ENCODE measurements at regions not wholly inside any gene's neighbourhood (a gene's known extent, or its start where the extent isn't known, plus 50 kb on each side); places are given as distances from the start of the nearest gene placed in this dataset.

DNA sequence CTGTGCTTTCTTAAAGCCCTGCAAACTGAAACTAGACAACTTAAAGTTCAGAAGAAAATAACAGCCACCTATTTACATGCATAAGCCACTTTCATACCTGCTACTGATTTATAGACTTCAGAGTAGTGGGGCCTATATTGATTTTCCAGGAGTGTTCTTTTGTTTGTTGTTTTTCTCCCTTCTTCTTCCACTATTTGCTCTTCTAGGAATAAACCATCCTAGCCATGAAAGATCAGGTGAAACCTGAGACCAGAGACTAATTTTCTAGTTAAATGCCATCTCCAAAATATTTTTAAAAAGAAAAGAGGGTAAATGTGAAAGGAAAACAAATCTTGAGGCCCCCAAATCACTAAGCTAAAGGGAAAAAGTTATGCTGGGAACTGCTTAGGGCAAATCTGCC is 72.4 kb upstream of the C1GALT1 start:
- peaks cover 0 to 20% of the 10 kb centered on the region in 2 donors for H3K27me3 ChIP-seq
- H3K4me1 ChIP-seq = peaks cover 0 to 10% (median 0%) of the 10 kb centered on the region in 4 donors
- ATAC-seq (no peak), DNase-seq (no peak)
- H3K36me3 ChIP-seq = no peaks in the 10 kb centered on the region
- no peak overlapping the region for H3K27ac ChIP-seq
- intact Hi-C loops (cut with DNase I) = no loop called here
- H3K9me3 ChIP-seq = no peaks in the 10 kb centered on the region
- H3K4me3 ChIP-seq = no peak overlapping the region
- TF ChIP-seq, protein P1, sequence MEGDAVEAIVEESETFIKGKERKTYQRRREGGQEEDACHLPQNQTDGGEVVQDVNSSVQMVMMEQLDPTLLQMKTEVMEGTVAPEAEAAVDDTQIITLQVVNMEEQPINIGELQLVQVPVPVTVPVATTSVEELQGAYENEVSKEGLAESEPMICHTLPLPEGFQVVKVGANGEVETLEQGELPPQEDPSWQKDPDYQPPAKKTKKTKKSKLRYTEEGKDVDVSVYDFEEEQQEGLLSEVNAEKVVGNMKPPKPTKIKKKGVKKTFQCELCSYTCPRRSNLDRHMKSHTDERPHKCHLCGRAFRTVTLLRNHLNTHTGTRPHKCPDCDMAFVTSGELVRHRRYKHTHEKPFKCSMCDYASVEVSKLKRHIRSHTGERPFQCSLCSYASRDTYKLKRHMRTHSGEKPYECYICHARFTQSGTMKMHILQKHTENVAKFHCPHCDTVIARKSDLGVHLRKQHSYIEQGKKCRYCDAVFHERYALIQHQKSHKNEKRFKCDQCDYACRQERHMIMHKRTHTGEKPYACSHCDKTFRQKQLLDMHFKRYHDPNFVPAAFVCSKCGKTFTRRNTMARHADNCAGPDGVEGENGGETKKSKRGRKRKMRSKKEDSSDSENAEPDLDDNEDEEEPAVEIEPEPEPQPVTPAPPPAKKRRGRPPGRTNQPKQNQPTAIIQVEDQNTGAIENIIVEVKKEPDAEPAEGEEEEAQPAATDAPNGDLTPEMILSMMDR (IDR thresholded peaks at IDR 0.05) = no peak
- TF ChIP-seq POLR2A (IDR thresholded peaks at IDR 0.05) = no peak

GRCh38 chr7:7110706-7111105 is 71.6 kb upstream of the C1GALT1 start:
- H3K4me1 ChIP-seq = peaks cover 0 to 13% (median 0%) of the 10 kb centered on the region in 4 donors
- no peak for DNase-seq
- H3K27me3 ChIP-seq = peaks cover 0 to 20% of the 10 kb centered on the region in 2 donors
- no peak for TF ChIP-seq POLR2A (IDR thresholded peaks at IDR 0.05)
- TF ChIP-seq, protein P1 (IDR thresholded peaks at IDR 0.05) = no peak
- intact Hi-C loops (cut with DNase I) = no loop called here
- H3K9me3 ChIP-seq = no peaks in the 10 kb centered on the region
- H3K27ac ChIP-seq = no peak overlapping the region
- H3K36me3 ChIP-seq = no peaks in the 10 kb centered on the region
- ATAC-seq = no peak
- H3K4me3 ChIP-seq = no peak overlapping the region

DNA sequence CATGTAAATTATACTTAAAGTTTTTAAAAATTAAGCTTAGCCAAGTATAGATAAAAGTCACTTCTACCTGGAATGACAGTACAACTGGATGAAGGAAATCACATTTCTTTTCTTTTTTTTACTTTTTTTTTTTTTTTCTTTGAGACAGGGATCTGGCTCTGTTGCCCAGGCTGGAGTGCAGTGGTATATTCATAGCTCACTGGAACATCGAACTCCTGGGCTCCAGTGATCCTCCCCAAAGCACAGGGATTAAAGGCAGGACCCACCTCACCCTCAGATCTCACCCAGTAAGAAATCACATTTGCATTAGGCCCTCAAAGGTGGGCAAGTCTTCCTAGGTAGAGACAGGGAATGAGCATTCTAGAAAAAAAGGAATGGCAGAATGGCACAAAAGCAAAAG is 69.5 kb upstream of the C1GALT1 start:
- Histone ChIP-seq H3K9me3 (no peaks in the 10 kb centered on the region), H3K27ac (no peak overlapping the region), H3K36me3 (no peaks in the 10 kb centered on the region), H3K4me1 (peaks cover 0 to 13% (median 0%) of the 10 kb centered on the region in 4 donors), H3K27me3 (peaks cover 0 to 23% of the 10 kb centered on the region in 2 donors), H3K4me3 (no peak overlapping the region)
- no peak for TF ChIP-seq POLR2A (IDR thresholded peaks at IDR 0.05)
- TF ChIP-seq, protein P1 (IDR thresholded peaks at IDR 0.05) = no peak
- 50% methylated on average over 1 of the region's 1 CpG for WGBS (ENCODE audit: insufficient coverage, low coverage, low lambda C conversion rate, missing lambda C conversion rate)
- ATAC-seq (no peak), DNase-seq (no peak)
- intact Hi-C loops (cut with DNase I) = no loop called here

DNA sequence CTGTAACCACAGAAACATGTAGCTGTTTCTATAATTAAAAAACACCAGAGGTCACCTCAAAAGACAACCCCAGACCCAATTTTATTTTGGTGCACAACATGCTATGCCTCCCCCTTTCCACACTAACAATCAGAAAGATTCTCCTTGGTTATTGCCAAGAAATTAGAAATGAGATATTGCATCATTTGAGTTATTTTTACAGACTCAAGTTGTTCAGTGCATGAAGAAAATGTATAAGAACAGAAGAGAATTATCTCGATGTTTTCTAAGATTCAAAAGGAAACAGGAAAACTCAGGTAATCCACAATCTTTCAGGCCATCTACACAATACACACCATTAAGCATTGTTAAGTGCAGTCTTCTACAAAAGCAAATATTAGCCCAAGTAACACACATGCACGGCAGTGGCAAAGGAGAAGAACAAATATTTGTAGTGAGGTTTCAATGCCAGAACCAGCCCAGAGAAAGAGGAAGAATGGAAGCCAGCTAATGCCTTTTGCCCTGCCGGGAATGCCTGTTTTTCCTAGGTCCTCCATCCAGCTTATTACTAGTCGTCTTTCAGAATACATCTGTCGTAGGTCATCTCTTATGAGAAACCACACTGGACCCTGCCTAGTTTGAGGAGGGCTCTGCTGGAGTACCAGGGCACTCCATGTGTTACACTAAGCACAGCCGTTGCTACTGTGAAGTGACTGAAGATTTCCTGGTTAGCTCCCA is 67.6 kb upstream of the C1GALT1 start:
- ATAC-seq = peak; percentile 98 to 99 (median 99)
- peak in 1 of 3 donors; percentile 49 for DNase-seq
- Histone ChIP-seq H3K36me3 (no peaks in the 10 kb centered on the region), H3K4me3 (no peak overlapping the region), H3K4me1 (peaks cover 0 to 13% (median 0%) of the 10 kb centered on the region in 4 donors), H3K27ac (no peak overlapping the region), H3K27me3 (peaks cover 0 to 14% of the 10 kb centered on the region in 2 donors), H3K9me3 (no peaks in the 10 kb centered on the region)
- intact Hi-C loops (cut with DNase I) = no loop called here
- 32% methylated on average over 5 of the region's 6 CpGs for WGBS (ENCODE audit: insufficient coverage, low coverage, low lambda C conversion rate, missing lambda C conversion rate)
- TF ChIP-seq POLR2A (IDR thresholded peaks at IDR 0.05) = no peak
- TF ChIP-seq, protein P1 (IDR thresholded peaks at IDR 0.05) = no peak

All from right lobe of liver (tissue), 6 donors.